Left lung (tissue), 4 donors: ENCODE measurements at regions not wholly inside any gene's neighbourhood (a gene's known extent, or its start where the extent isn't known, plus 50 kb on each side); places are given as distances from the start of the nearest gene placed in this dataset.

Experiments
- ATAC-seq: fragments of 200-7000 bp; cut with Tn5 transposase; one replicate; pipeline ENCODE4 v1.9.1; 2020; ENCODE audit warnings: moderate library complexity
- DNase-seq, 4 donors: peaks; one replicate each; pipeline ENCODE4 v3.0.0-alpha.2; 2013 to 2020
- H3K27ac ChIP-seq, 2 donors: fragments of 200-600 bp; sonication (generic) in 1 of 2; one replicate each; pipeline versions ENCODE4 v1.5.0 to v1.8.0; 2020 to 2021
- H3K27me3 ChIP-seq, 2 donors: fragments of 200-600 bp; sonication (generic) in 1 of 2; one replicate each; pipeline versions ENCODE4 v1.5.0 to v1.8.0; 2020 to 2021
- H3K36me3 ChIP-seq, 2 donors: fragments of 200-600 bp; sonication (generic) in 1 of 2; one replicate each; pipeline versions ENCODE4 v1.5.0 to v1.8.0; 2020 to 2021
- H3K4me1 ChIP-seq, 2 donors: fragments of 200-600 bp; one replicate each; pipeline ENCODE4 v1.8.0; 2021
- H3K4me3 ChIP-seq, 2 donors: fragments of 200-600 bp; sonication (generic) in 1 of 2; one replicate each; pipeline versions ENCODE4 v1.5.0 to v1.8.0; 2020 to 2021; ENCODE audit warnings: mild to moderate bottlenecking in 1 of 2
- H3K9me3 ChIP-seq, 2 donors: fragments of 200-600 bp; sonication (generic) in 1 of 2; one replicate each; pipeline versions ENCODE4 v1.5.0 to v1.8.0; 2020 to 2021
- CTCF ChIP-seq, 2 donors: fragments of 200-600 bp; sonication (generic) in 1 of 2; IDR thresholded peaks; one replicate each; pipeline versions ENCODE4 v1.5.0 to v1.8.0; 2021; ENCODE audit warnings: antibody characterized with exemption in 2 of 2
- intact Hi-C, 2 donors: fragments of 100-400 bp; cut with DNase I; formaldehyde crosslinking; loops; one replicate each; pipeline versions ENCODE4 v1.11.2 to v1.14.2; 2022
- donor health status: DM: no; HTN: yes; CAD: no.
- donor health status: DM: no; HTN: no; CAD: no.

GRCh38 chr5:155631116-155631515 lies 617.6 kb downstream of the KIF4B start:
- intact Hi-C loops: no loop called here
- H3K27me3 ChIP-seq: no peaks in the 10 kb centered on the region
- ATAC-seq: no peak
- no peak overlapping the region for H3K4me3 ChIP-seq
- TF ChIP-seq CTCF (IDR thresholded peaks at IDR 0.05): no peak
- H3K27ac ChIP-seq: no peak overlapping the region
- peaks cover 0 to 6% of the 10 kb centered on the region in 2 donors for H3K9me3 ChIP-seq
- no peaks in the 10 kb centered on the region for H3K36me3 ChIP-seq
- H3K4me1 ChIP-seq: no peaks in the 10 kb centered on the region
- peak in 1 of 4 donors; percentile 9 for DNase-seq

- Histone ChIP-seq H3K27ac (no peak overlapping the region), H3K36me3 (no peaks in the 10 kb centered on the region), H3K4me1 (no peaks in the 10 kb centered on the region), H3K4me3 (no peak overlapping the region), H3K9me3 (peaks cover 0 to 6% of the 10 kb centered on the region in 2 donors), H3K27me3 (no peaks in the 10 kb centered on the region)
- peak in 1 of 4 donors; percentile 33 for DNase-seq
- no peak for TF ChIP-seq CTCF (IDR thresholded peaks at IDR 0.05)
- no peak for ATAC-seq
- intact Hi-C loops: no loop called here
Measured at GRCh38 chr5:155633338-155633957, 619.9 kb downstream of the KIF4B start.

GRCh38 chr5:155649666-155650065 lies 636.1 kb downstream of the KIF4B start:
- TF ChIP-seq CTCF (IDR thresholded peaks at IDR 0.05): no peak
- H3K27ac ChIP-seq: no peak overlapping the region
- no peaks in the 10 kb centered on the region for H3K27me3 ChIP-seq
- H3K4me3 ChIP-seq: no peak overlapping the region
- no peaks in the 10 kb centered on the region for H3K36me3 ChIP-seq
- ATAC-seq (no peak), DNase-seq (no peak)
- no peaks in the 10 kb centered on the region for H3K4me1 ChIP-seq
- intact Hi-C loops: no loop called here
- H3K9me3 ChIP-seq: no peaks in the 10 kb centered on the region

GRCh38 chr5:155655569-155655968 lies 642.0 kb downstream of the KIF4B start:
- Histone ChIP-seq H3K4me3 (no peak overlapping the region), H3K27me3 (no peaks in the 10 kb centered on the region), H3K27ac (no peak overlapping the region), H3K4me1 (no peaks in the 10 kb centered on the region), H3K36me3 (no peaks in the 10 kb centered on the region), H3K9me3 (no peaks in the 10 kb centered on the region)
- no peak for TF ChIP-seq CTCF (IDR thresholded peaks at IDR 0.05)
- DNase-seq: no peak
- intact Hi-C loops: no loop called here
- no peak for ATAC-seq

GRCh38 chr5:155661859-155662258 lies 648.3 kb downstream of the KIF4B start:
- Histone ChIP-seq H3K4me1 (no peaks in the 10 kb centered on the region), H3K27me3 (no peaks in the 10 kb centered on the region), H3K36me3 (no peaks in the 10 kb centered on the region), H3K9me3 (peaks cover 0 to 3% of the 10 kb centered on the region in 2 donors), H3K27ac (no peak overlapping the region), H3K4me3 (no peak overlapping the region)
- intact Hi-C loops: no loop called here
- TF ChIP-seq CTCF (IDR thresholded peaks at IDR 0.05): no peak
- no peak for ATAC-seq
- no peak for DNase-seq
